ENCODE measurements at regions not wholly inside any gene's neighbourhood (a gene's known extent, or its start where the extent isn't known, plus 50 kb on each side); places are given as distances from the start of the nearest gene placed in this dataset.

- intact Hi-C loops (cut with DNase I), result no loop called here
- Histone ChIP-seq H3K27ac (ENCODE audit: low read depth in 1 of 2, low read length in 2 of 2) (no peak overlapping the region), H3K4me1 (ENCODE audit: control insufficient read depth in 1 of 2, insufficient read depth in 2 of 2, low read length in 2 of 2) (no peaks in the 10 kb centered on the region), H3K9me3 (ENCODE audit: control insufficient read depth, low read length) (peaks cover 1% of the 10 kb centered on the region), H3K27me3 (ENCODE audit: control insufficient read depth in 1 of 2, insufficient read depth in 2 of 2, low read length in 1 of 2) (no peaks in the 10 kb centered on the region), H3K36me3 (ENCODE audit: control insufficient read depth in 1 of 2, insufficient read depth in 2 of 2, low read length in 1 of 2) (no peaks in the 10 kb centered on the region), H3K4me3 (ENCODE audit: low read length in 2 of 2) (no peak overlapping the region)
- no peak for DNase-seq
- ATAC-seq (ENCODE audit: low FRiP score), result no peak
- WGBS, 2 donors, result 31 to 65% methylated on average over 1 of the region's 1 CpG
Observed at GRCh38 chr2:58866527-58866926, 625.4 kb upstream of the FANCL start.

- intact Hi-C loops (cut with DNase I), result no loop called here
- DNase-seq (no peak), ATAC-seq (ENCODE audit: low FRiP score) (no peak)
- WGBS, 2 donors, result 27% methylated on average over 6 of the region's 6 CpGs
- Histone ChIP-seq H3K9me3 (ENCODE audit: control insufficient read depth, low read length) (peaks cover under 1% of the 10 kb centered on the region), H3K4me3 (ENCODE audit: low read length in 2 of 2) (no peak overlapping the region), H3K4me1 (ENCODE audit: control insufficient read depth in 1 of 2, insufficient read depth in 2 of 2, low read length in 2 of 2) (no peaks in the 10 kb centered on the region), H3K27ac (ENCODE audit: low read depth in 1 of 2, low read length in 2 of 2) (no peak overlapping the region), H3K27me3 (ENCODE audit: control insufficient read depth in 1 of 2, insufficient read depth in 2 of 2, low read length in 1 of 2) (no peaks in the 10 kb centered on the region), H3K36me3 (ENCODE audit: control insufficient read depth in 1 of 2, insufficient read depth in 2 of 2, low read length in 1 of 2) (no peaks in the 10 kb centered on the region)
Observed at GRCh38 chr2:58866040-58866439, 624.9 kb upstream of the FANCL start.

GRCh38 chr2:58865436-58865835, 624.3 kb upstream of the FANCL start:
- no peaks in the 10 kb centered on the region for H3K4me1 ChIP-seq (ENCODE audit: control insufficient read depth in 1 of 2, insufficient read depth in 2 of 2, low read length in 2 of 2)
- no peak for ATAC-seq (ENCODE audit: low FRiP score)
- H3K27ac ChIP-seq (ENCODE audit: low read depth in 1 of 2, low read length in 2 of 2), result no peak overlapping the region
- H3K4me3 ChIP-seq (ENCODE audit: low read length in 2 of 2), result no peak overlapping the region
- DNase-seq, result no peak
- no peaks in the 10 kb centered on the region for H3K36me3 ChIP-seq (ENCODE audit: control insufficient read depth in 1 of 2, insufficient read depth in 2 of 2, low read length in 1 of 2)
- intact Hi-C loops (cut with DNase I), result no loop called here
- no peaks in the 10 kb centered on the region for H3K27me3 ChIP-seq (ENCODE audit: control insufficient read depth in 1 of 2, insufficient read depth in 2 of 2, low read length in 1 of 2)
- no peaks in the 10 kb centered on the region for H3K9me3 ChIP-seq (ENCODE audit: control insufficient read depth, low read length)
- WGBS, 2 donors, result 84 to 91% methylated on average over 1 of the region's 1 CpG

- Histone ChIP-seq H3K9me3 (ENCODE audit: control insufficient read depth, low read length) (peaks cover 1% of the 10 kb centered on the region), H3K27ac (ENCODE audit: low read depth in 1 of 2, low read length in 2 of 2) (no peak overlapping the region), H3K4me3 (ENCODE audit: low read length in 2 of 2) (no peak overlapping the region), H3K4me1 (ENCODE audit: control insufficient read depth in 1 of 2, insufficient read depth in 2 of 2, low read length in 2 of 2) (no peaks in the 10 kb centered on the region), H3K27me3 (ENCODE audit: control insufficient read depth in 1 of 2, insufficient read depth in 2 of 2, low read length in 1 of 2) (no peaks in the 10 kb centered on the region), H3K36me3 (ENCODE audit: control insufficient read depth in 1 of 2, insufficient read depth in 2 of 2, low read length in 1 of 2) (no peaks in the 10 kb centered on the region)
- DNase-seq (no peak), ATAC-seq (ENCODE audit: low FRiP score) (no peak)
- intact Hi-C loops (cut with DNase I), result no loop called here
- WGBS, 2 donors, result 80 to 85% methylated on average over 3 of the region's 3 CpGs
Observed at GRCh38 chr2:58862244-58862643, 621.1 kb upstream of the FANCL start.

GRCh38 chr2:58860586-58860985, 619.5 kb upstream of the FANCL start:
- Histone ChIP-seq H3K4me3 (ENCODE audit: low read length in 2 of 2) (no peak overlapping the region), H3K27me3 (ENCODE audit: control insufficient read depth in 1 of 2, insufficient read depth in 2 of 2, low read length in 1 of 2) (no peaks in the 10 kb centered on the region), H3K9me3 (ENCODE audit: control insufficient read depth, low read length) (peaks cover 1% of the 10 kb centered on the region), H3K4me1 (ENCODE audit: control insufficient read depth in 1 of 2, insufficient read depth in 2 of 2, low read length in 2 of 2) (no peaks in the 10 kb centered on the region), H3K36me3 (ENCODE audit: control insufficient read depth in 1 of 2, insufficient read depth in 2 of 2, low read length in 1 of 2) (no peaks in the 10 kb centered on the region), H3K27ac (ENCODE audit: low read depth in 1 of 2, low read length in 2 of 2) (no peak overlapping the region)
- intact Hi-C loops (cut with DNase I), result no loop called here
- WGBS, 2 donors, result 74 to 80% methylated on average over 1 of the region's 1 CpG
- DNase-seq (no peak), ATAC-seq (ENCODE audit: low FRiP score) (no peak)

GRCh38 chr2:58856100-58856499, 615.0 kb upstream of the FANCL start:
- ATAC-seq (ENCODE audit: low FRiP score) (no peak), DNase-seq (no peak)
- peaks cover 1% of the 10 kb centered on the region for H3K9me3 ChIP-seq (ENCODE audit: control insufficient read depth, low read length)
- WGBS, 2 donors, result 85 to 90% methylated on average over 6 of the region's 6 CpGs
- H3K27me3 ChIP-seq (ENCODE audit: control insufficient read depth in 1 of 2, insufficient read depth in 2 of 2, low read length in 1 of 2), result no peaks in the 10 kb centered on the region
- no peaks in the 10 kb centered on the region for H3K36me3 ChIP-seq (ENCODE audit: control insufficient read depth in 1 of 2, insufficient read depth in 2 of 2, low read length in 1 of 2)
- intact Hi-C loops (cut with DNase I), result no loop called here
- no peaks in the 10 kb centered on the region for H3K4me1 ChIP-seq (ENCODE audit: control insufficient read depth in 1 of 2, insufficient read depth in 2 of 2, low read length in 2 of 2)
- no peak overlapping the region for H3K27ac ChIP-seq (ENCODE audit: low read depth in 1 of 2, low read length in 2 of 2)
- H3K4me3 ChIP-seq (ENCODE audit: low read length in 2 of 2), result no peak overlapping the region

- Histone ChIP-seq H3K4me1 (ENCODE audit: control insufficient read depth in 1 of 2, insufficient read depth in 2 of 2, low read length in 2 of 2) (no peaks in the 10 kb centered on the region), H3K27ac (ENCODE audit: low read depth in 1 of 2, low read length in 2 of 2) (no peak overlapping the region), H3K4me3 (ENCODE audit: low read length in 2 of 2) (no peak overlapping the region), H3K9me3 (ENCODE audit: control insufficient read depth, low read length) (peaks cover 1% of the 10 kb centered on the region), H3K36me3 (ENCODE audit: control insufficient read depth in 1 of 2, insufficient read depth in 2 of 2, low read length in 1 of 2) (no peaks in the 10 kb centered on the region), H3K27me3 (ENCODE audit: control insufficient read depth in 1 of 2, insufficient read depth in 2 of 2, low read length in 1 of 2) (no peaks in the 10 kb centered on the region)
- intact Hi-C loops (cut with DNase I), result no loop called here
- ATAC-seq (ENCODE audit: low FRiP score), result no peak
- no peak for DNase-seq
- WGBS, 2 donors, result 67 to 73% methylated on average over 2 of the region's 2 CpGs
Observed at GRCh38 chr2:58853420-58853819, 612.3 kb upstream of the FANCL start.

GRCh38 chr2:58852905-58853304, 611.8 kb upstream of the FANCL start:
- H3K9me3 ChIP-seq (ENCODE audit: control insufficient read depth, low read length), result peaks cover 1% of the 10 kb centered on the region
- intact Hi-C loops (cut with DNase I), result no loop called here
- H3K36me3 ChIP-seq (ENCODE audit: control insufficient read depth in 1 of 2, insufficient read depth in 2 of 2, low read length in 1 of 2), result no peaks in the 10 kb centered on the region
- H3K4me1 ChIP-seq (ENCODE audit: control insufficient read depth in 1 of 2, insufficient read depth in 2 of 2, low read length in 2 of 2), result no peaks in the 10 kb centered on the region
- no peak overlapping the region for H3K27ac ChIP-seq (ENCODE audit: low read depth in 1 of 2, low read length in 2 of 2)
- H3K27me3 ChIP-seq (ENCODE audit: control insufficient read depth in 1 of 2, insufficient read depth in 2 of 2, low read length in 1 of 2), result no peaks in the 10 kb centered on the region
- ATAC-seq (ENCODE audit: low FRiP score), result no peak
- no peak for DNase-seq
- no peak overlapping the region for H3K4me3 ChIP-seq (ENCODE audit: low read length in 2 of 2)

- intact Hi-C loops (cut with DNase I), result no loop called here
- Histone ChIP-seq H3K4me3 (ENCODE audit: low read length in 2 of 2) (no peak overlapping the region), H3K27ac (ENCODE audit: low read depth in 1 of 2, low read length in 2 of 2) (no peak overlapping the region), H3K27me3 (ENCODE audit: control insufficient read depth in 1 of 2, insufficient read depth in 2 of 2, low read length in 1 of 2) (no peaks in the 10 kb centered on the region), H3K36me3 (ENCODE audit: control insufficient read depth in 1 of 2, insufficient read depth in 2 of 2, low read length in 1 of 2) (no peaks in the 10 kb centered on the region), H3K4me1 (ENCODE audit: control insufficient read depth in 1 of 2, insufficient read depth in 2 of 2, low read length in 2 of 2) (no peaks in the 10 kb centered on the region), H3K9me3 (ENCODE audit: control insufficient read depth, low read length) (no peaks in the 10 kb centered on the region)
- no peak for ATAC-seq (ENCODE audit: low FRiP score)
- DNase-seq, result no peak
- 1 to 7% methylated on average over 5 of the region's 5 CpGs for WGBS, 2 donors
Observed at GRCh38 chr2:58852243-58852642, 611.1 kb upstream of the FANCL start.
